GM10266 (cell line): ENCODE measurements at regions not wholly inside any gene's neighbourhood (a gene's known extent, or its start where the extent isn't known, plus 50 kb on each side); places are given as distances from the start of the nearest gene placed in this dataset.

Source experiments
- DNase-seq: peaks from one replicate; pipeline ENCODE4 v3.0.0; 2012; ENCODE audit errors: extremely low spot score
- CTCF ChIP-seq: IDR thresholded peaks from 2 replicates; pipeline ENCODE4 v1.5.1; 2012; ENCODE audit warnings: mild to moderate bottlenecking, low read depth; ENCODE audit not compliant: control insufficient read depth, insufficient read depth; ENCODE audit errors: missing control alignments

- no peak for TF ChIP-seq CTCF
- no peak for DNase-seq
Observed at GRCh38 chr10:64528294-64529002, 1007.2 kb downstream of the REEP3 start.

GRCh38 chr10:64529003-64529350 lies 1007.8 kb downstream of the REEP3 start:
- no peak for DNase-seq
- TF ChIP-seq CTCF, result no peak

- TF ChIP-seq CTCF, result no peak
- DNase-seq, result no peak
Observed at GRCh38 chr10:64534616-64535015, 1013.4 kb downstream of the REEP3 start.

GRCh38 chr10:64535131-64535867 lies 1014.1 kb downstream of the REEP3 start:
- TF ChIP-seq CTCF, result no peak
- no peak for DNase-seq

GRCh38 chr10:64537112-64537511 lies 1015.9 kb downstream of the REEP3 start:
- no peak for DNase-seq
- no peak for TF ChIP-seq CTCF

GRCh38 chr10:64537928-64538327 lies 1016.7 kb downstream of the REEP3 start:
- no peak for DNase-seq

More at GRCh38 chr10:64537928-64538327, 1016.7 kb downstream of the REEP3 start:
- no peak for TF ChIP-seq CTCF
